ENCODE measurements at regions not wholly inside any gene's neighbourhood (a gene's known extent, or its start where the extent isn't known, plus 50 kb on each side); places are given as distances from the start of the nearest gene placed in this dataset.
"Not testable (repeated sequence)": the region's sequence is repeated elsewhere in the genome, so short reads cannot be mapped to it uniquely, and the experiment has no call there.

GRCh38 chr12:13347241-13348043, 150.9 kb downstream of the EMP1 start:
- peak; percentile 63 for DNase-seq (ENCODE audit: low read depth)

- no peak for DNase-seq (ENCODE audit: low read depth)
These were observed 149.2 kb downstream of the EMP1 start for GRCh38 chr12:13345722-13346121.

GRCh38 chr12:13343375-13343774, 146.8 kb downstream of the EMP1 start:
- DNase-seq (ENCODE audit: low read depth) = no peak

- DNase-seq (ENCODE audit: low read depth) = no peak
These were observed 146.4 kb downstream of the EMP1 start for GRCh38 chr12:13342971-13343370.

GRCh38 chr12:13340149-13340548, 143.6 kb downstream of the EMP1 start:
- DNase-seq (ENCODE audit: low read depth) = no peak

GRCh38 chr12:13339538-13339937, 143.0 kb downstream of the EMP1 start:
- DNase-seq (ENCODE audit: low read depth) = peak; percentile 5

GRCh38 chr12:13339091-13339490, 142.6 kb downstream of the EMP1 start:
- no peak for DNase-seq (ENCODE audit: low read depth)

- DNase-seq (ENCODE audit: low read depth) = no peak
These were observed 141.3 kb downstream of the EMP1 start for GRCh38 chr12:13337791-13338190.

GRCh38 chr12:13336216-13336615, 139.7 kb downstream of the EMP1 start:
- DNase-seq (ENCODE audit: low read depth) = no peak

GRCh38 chr12:13328535-13328934, 132.0 kb downstream of the EMP1 start:
- DNase-seq (ENCODE audit: low read depth) = no peak

- no peak for DNase-seq (ENCODE audit: low read depth)
These were observed 129.6 kb downstream of the EMP1 start for GRCh38 chr12:13326076-13326475.

- not testable (repeated sequence) for DNase-seq (ENCODE audit: low read depth)
These were observed 128.5 kb downstream of the EMP1 start for GRCh38 chr12:13325037-13325436.

- DNase-seq (ENCODE audit: low read depth) = no peak
These were observed 121.9 kb downstream of the EMP1 start for GRCh38 chr12:13318231-13319015.

GRCh38 chr12:13316587-13317246, 120.2 kb downstream of the EMP1 start:
- no peak for DNase-seq (ENCODE audit: low read depth)

GRCh38 chr12:13313886-13314285, 117.4 kb downstream of the EMP1 start:
- no peak for DNase-seq (ENCODE audit: low read depth)

- DNase-seq (ENCODE audit: low read depth) = no peak
These were observed 115.0 kb downstream of the EMP1 start for GRCh38 chr12:13311551-13311950.

- no peak for DNase-seq (ENCODE audit: low read depth)
These were observed 110.8 kb downstream of the EMP1 start for GRCh38 chr12:13307143-13307816.

GRCh38 chr12:13304924-13305323, 108.4 kb downstream of the EMP1 start:
- DNase-seq (ENCODE audit: low read depth) = no peak

GRCh38 chr12:13299457-13299856, 102.9 kb downstream of the EMP1 start:
- no peak for DNase-seq (ENCODE audit: low read depth)

GRCh38 chr12:13293096-13293495, 96.6 kb downstream of the EMP1 start:
- peak; percentile 24 for DNase-seq (ENCODE audit: low read depth)

GRCh38 chr12:13289653-13290289, 93.2 kb downstream of the EMP1 start:
- DNase-seq (ENCODE audit: low read depth) = no peak
